ENCODE measurements at regions not wholly inside any gene's neighbourhood (a gene's known extent, or its start where the extent isn't known, plus 50 kb on each side); places are given as distances from the start of the nearest gene placed in this dataset.

- TF ChIP-seq CTCF (IDR thresholded peaks at IDR 0.05; ENCODE audit: unreplicated experiment), result no peak
- CTCF ChIA-PET, result no interaction called here
These were observed 67.9 kb upstream of the BMPER start for GRCh38 chr7:33837356-33837851.

GRCh38 chr7:33841031-33841430, 64.3 kb upstream of the BMPER start:
- no peaks in the 10 kb centered on the region for H3K4me1 Mint-ChIP-seq (ENCODE audit: low read depth, unreplicated experiment)
- peaks cover 8% of the 10 kb centered on the region for H3K9me3 Mint-ChIP-seq (ENCODE audit: low read depth, unreplicated experiment)
- peaks cover 29% of the 10 kb centered on the region for H3K27me3 Mint-ChIP-seq (ENCODE audit: unreplicated experiment)
- TF ChIP-seq CTCF (IDR thresholded peaks at IDR 0.05; ENCODE audit: unreplicated experiment), result no peak
- CTCF ChIA-PET, result no interaction called here
- H3K4me3 Mint-ChIP-seq (ENCODE audit: low read depth, unreplicated experiment), result no peak overlapping the region
- no peak for DNase-seq
- H3K36me3 Mint-ChIP-seq (ENCODE audit: insufficient read depth, unreplicated experiment), result no peaks in the 10 kb centered on the region
- no peak overlapping the region for H3K27ac Mint-ChIP-seq (ENCODE audit: unreplicated experiment)
- intact Hi-C loops (cut with micrococcal nuclease; ENCODE audit: unreplicated experiment), result no loop called here
- BruUV-seq (replicated peaks), result no TSS peak

More at GRCh38 chr7:33837356-33837851, 67.9 kb upstream of the BMPER start:
- Mint-ChIP-seq H3K27ac (ENCODE audit: unreplicated experiment) (no peak overlapping the region), H3K9me3 (ENCODE audit: low read depth, unreplicated experiment) (peaks cover 6% of the 10 kb centered on the region), H3K4me1 (ENCODE audit: low read depth, unreplicated experiment) (no peaks in the 10 kb centered on the region), H3K4me3 (ENCODE audit: low read depth, unreplicated experiment) (no peak overlapping the region), H3K36me3 (ENCODE audit: insufficient read depth, unreplicated experiment) (no peaks in the 10 kb centered on the region), H3K27me3 (ENCODE audit: unreplicated experiment) (peaks cover 15% of the 10 kb centered on the region)
- no peak for DNase-seq
- BruUV-seq (replicated peaks), result no TSS peak
- intact Hi-C loops (cut with micrococcal nuclease; ENCODE audit: unreplicated experiment), result no loop called here

GRCh38 chr7:33841705-33842129, 63.6 kb upstream of the BMPER start:
- no TSS peak for BruUV-seq (replicated peaks)
- no peak for TF ChIP-seq CTCF (IDR thresholded peaks at IDR 0.05; ENCODE audit: unreplicated experiment)
- Mint-ChIP-seq H3K4me3 (ENCODE audit: low read depth, unreplicated experiment) (no peak overlapping the region), H3K27ac (ENCODE audit: unreplicated experiment) (no peak overlapping the region), H3K4me1 (ENCODE audit: low read depth, unreplicated experiment) (no peaks in the 10 kb centered on the region), H3K27me3 (ENCODE audit: unreplicated experiment) (peaks cover 29% of the 10 kb centered on the region), H3K9me3 (ENCODE audit: low read depth, unreplicated experiment) (peaks cover 6% of the 10 kb centered on the region), H3K36me3 (ENCODE audit: insufficient read depth, unreplicated experiment) (no peaks in the 10 kb centered on the region)
- CTCF ChIA-PET, result no interaction called here
- no peak for DNase-seq
- intact Hi-C loops (cut with micrococcal nuclease; ENCODE audit: unreplicated experiment), result no loop called here

- no peak overlapping the region for H3K27ac Mint-ChIP-seq (ENCODE audit: unreplicated experiment)
- H3K27me3 Mint-ChIP-seq (ENCODE audit: unreplicated experiment), result peaks cover 29% of the 10 kb centered on the region
- CTCF ChIA-PET, result no interaction called here
- TF ChIP-seq CTCF (IDR thresholded peaks at IDR 0.05; ENCODE audit: unreplicated experiment), result no peak
- intact Hi-C loops (cut with micrococcal nuclease; ENCODE audit: unreplicated experiment), result no loop called here
- H3K4me1 Mint-ChIP-seq (ENCODE audit: low read depth, unreplicated experiment), result no peaks in the 10 kb centered on the region
- no TSS peak for BruUV-seq (replicated peaks)
- peaks cover 2% of the 10 kb centered on the region for H3K9me3 Mint-ChIP-seq (ENCODE audit: low read depth, unreplicated experiment)
- H3K4me3 Mint-ChIP-seq (ENCODE audit: low read depth, unreplicated experiment), result no peak overlapping the region
- no peak for DNase-seq
- no peaks in the 10 kb centered on the region for H3K36me3 Mint-ChIP-seq (ENCODE audit: insufficient read depth, unreplicated experiment)
These were observed 63.2 kb upstream of the BMPER start for GRCh38 chr7:33842150-33842549.

Measured in Calu3 (cell line).